Fibroblast of skin of right biceps (primary cell): ENCODE measurements at regions not wholly inside any gene's neighbourhood (a gene's known extent, or its start where the extent isn't known, plus 50 kb on each side); places are given as distances from the start of the nearest gene placed in this dataset.
"Not testable (repeated sequence)": the region's sequence is repeated elsewhere in the genome, so short reads cannot be mapped to it uniquely, and the experiment has no call there.

Experiments used
- DNase-seq: peaks from one replicate; pipeline ENCODE4 v3.0.0-alpha.2; 2013

GRCh38 chr17:13442361-13442760 is 159.4 kb downstream of the HS3ST3A1 start:
- no peak for DNase-seq

GRCh38 chr17:13441873-13442272 is 159.9 kb downstream of the HS3ST3A1 start:
- no peak for DNase-seq

GRCh38 chr17:13437966-13438779 is 163.6 kb downstream of the HS3ST3A1 start:
- peak; percentile 42 for DNase-seq

- no peak for DNase-seq
Observed at GRCh38 chr17:13435230-13435629, 166.5 kb downstream of the HS3ST3A1 start.

GRCh38 chr17:13429201-13429600 is 172.5 kb downstream of the HS3ST3A1 start:
- DNase-seq: peak; percentile 91

GRCh38 chr17:13428611-13429042 is 173.1 kb downstream of the HS3ST3A1 start:
- peak; percentile 73 for DNase-seq

- DNase-seq: no peak
Observed at GRCh38 chr17:13426991-13427390, 174.7 kb downstream of the HS3ST3A1 start.

- DNase-seq: no peak
Observed at GRCh38 chr17:13425390-13425789, 176.3 kb downstream of the HS3ST3A1 start.

GRCh38 chr17:13421581-13422130 is 180.1 kb downstream of the HS3ST3A1 start:
- DNase-seq: peak; percentile 36

GRCh38 chr17:13420878-13421277 is 180.9 kb downstream of the HS3ST3A1 start:
- peak; percentile 85 for DNase-seq

- DNase-seq: no peak
Observed at GRCh38 chr17:13420418-13420826, 181.3 kb downstream of the HS3ST3A1 start.

GRCh38 chr17:13419676-13420075 is 182.1 kb downstream of the HS3ST3A1 start:
- no peak for DNase-seq

GRCh38 chr17:13418891-13419290 is 182.8 kb downstream of the HS3ST3A1 start:
- no peak for DNase-seq

- DNase-seq: no peak
Observed at GRCh38 chr17:13417381-13417950, 184.3 kb downstream of the HS3ST3A1 start.

GRCh38 chr17:13416748-13417363 is 184.9 kb downstream of the HS3ST3A1 start:
- no peak for DNase-seq

GRCh38 chr17:13415871-13416416 is 185.8 kb downstream of the HS3ST3A1 start:
- peak; percentile 86 for DNase-seq

- DNase-seq: not testable (repeated sequence)
Observed at GRCh38 chr17:13415200-13415599, 186.5 kb downstream of the HS3ST3A1 start.

GRCh38 chr17:13413001-13413400 is 188.7 kb downstream of the HS3ST3A1 start:
- peak; percentile 57 for DNase-seq

- no peak for DNase-seq
Observed at GRCh38 chr17:13410874-13411273, 190.9 kb downstream of the HS3ST3A1 start.

GRCh38 chr17:13410214-13410613 is 191.5 kb downstream of the HS3ST3A1 start:
- DNase-seq: no peak

GRCh38 chr17:13409455-13409854 is 192.3 kb downstream of the HS3ST3A1 start:
- DNase-seq: no peak

- DNase-seq: no peak
Observed at GRCh38 chr17:13407381-13407780, 194.3 kb downstream of the HS3ST3A1 start.

GRCh38 chr17:13405807-13406206 is 195.9 kb downstream of the HS3ST3A1 start:
- no peak for DNase-seq
